ENCODE measurements at regions not wholly inside any gene's neighbourhood (a gene's known extent, or its start where the extent isn't known, plus 50 kb on each side); places are given as distances from the start of the nearest gene placed in this dataset.

GRCh38 chr6:84549917-84550316 lies 214.5 kb downstream of the TBX18 start:
- Histone ChIP-seq H3K27me3 (no peaks in the 10 kb centered on the region), H3K4me3 (no peak overlapping the region), H3K4me1 (ENCODE audit: low read depth) (peaks cover 27% of the 10 kb centered on the region), H3K9me3 (ENCODE audit: low read depth) (no peaks in the 10 kb centered on the region), H3K36me3 (no peaks in the 10 kb centered on the region), H3K27ac (no peak overlapping the region)
- TF ChIP-seq CTCF (IDR thresholded peaks at IDR 0.05; ENCODE audit: low read depth, low read length): peak; percentile 14
- DNase-seq (ENCODE audit: low read depth in 1 of 2, low spot score in 1 of 2): no peak

GRCh38 chr6:84547341-84547801 lies 217.0 kb downstream of the TBX18 start:
- Histone ChIP-seq H3K4me1 (ENCODE audit: low read depth) (peaks cover 23% of the 10 kb centered on the region), H3K4me3 (no peak overlapping the region), H3K27me3 (no peaks in the 10 kb centered on the region), H3K36me3 (no peaks in the 10 kb centered on the region), H3K27ac (no peak overlapping the region), H3K9me3 (ENCODE audit: low read depth) (no peaks in the 10 kb centered on the region)
- DNase-seq (ENCODE audit: low read depth in 1 of 2, low spot score in 1 of 2): peak; percentile 52 to 54
- no peak for TF ChIP-seq CTCF (IDR thresholded peaks at IDR 0.05; ENCODE audit: low read depth, low read length)

- Histone ChIP-seq H3K27ac (no peak overlapping the region), H3K4me3 (no peak overlapping the region), H3K9me3 (ENCODE audit: low read depth) (no peaks in the 10 kb centered on the region), H3K36me3 (no peaks in the 10 kb centered on the region), H3K27me3 (no peaks in the 10 kb centered on the region), H3K4me1 (ENCODE audit: low read depth) (peaks cover 23% of the 10 kb centered on the region)
- TF ChIP-seq CTCF (IDR thresholded peaks at IDR 0.05; ENCODE audit: low read depth, low read length): no peak
- peak; percentile 20 to 27 for DNase-seq (ENCODE audit: low read depth in 1 of 2, low spot score in 1 of 2)
Observed at GRCh38 chr6:84546427-84546914, 217.9 kb downstream of the TBX18 start.

GRCh38 chr6:84539122-84539856 lies 225.1 kb downstream of the TBX18 start:
- no peak overlapping the region for H3K4me3 ChIP-seq
- DNase-seq (ENCODE audit: low read depth in 1 of 2, low spot score in 1 of 2): peak in 1 of 2 donors; percentile 9
- no peak overlapping the region for H3K27ac ChIP-seq
- no peaks in the 10 kb centered on the region for H3K9me3 ChIP-seq (ENCODE audit: low read depth)
- no peak for TF ChIP-seq CTCF (IDR thresholded peaks at IDR 0.05; ENCODE audit: low read depth, low read length)
- no peaks in the 10 kb centered on the region for H3K4me1 ChIP-seq (ENCODE audit: low read depth)
- H3K27me3 ChIP-seq: peaks cover 2% of the 10 kb centered on the region
- H3K36me3 ChIP-seq: no peaks in the 10 kb centered on the region

- no peak overlapping the region for H3K4me3 ChIP-seq
- DNase-seq (ENCODE audit: low read depth in 1 of 2, low spot score in 1 of 2): no peak
- no peaks in the 10 kb centered on the region for H3K36me3 ChIP-seq
- H3K27me3 ChIP-seq: peaks cover 2% of the 10 kb centered on the region
- no peaks in the 10 kb centered on the region for H3K9me3 ChIP-seq (ENCODE audit: low read depth)
- no peak overlapping the region for H3K27ac ChIP-seq
- no peaks in the 10 kb centered on the region for H3K4me1 ChIP-seq (ENCODE audit: low read depth)
- no peak for TF ChIP-seq CTCF (IDR thresholded peaks at IDR 0.05; ENCODE audit: low read depth, low read length)
Observed at GRCh38 chr6:84536885-84537638, 227.3 kb downstream of the TBX18 start.

Data from cardiac muscle cell (in vitro differentiated cells and primary cell).